Stimulated activated CD4-positive, alpha-beta T cell treated with anti-CD3 and anti-CD28 coated beads, Interleukin-12 subunit alpha, Interleukin-12 subunit beta, amount 100 ng/mL, for 48 hours (primary cell): ENCODE measurements at regions not wholly inside any gene's neighbourhood (a gene's known extent, or its start where the extent isn't known, plus 50 kb on each side); places are given as distances from the start of the nearest gene placed in this dataset.
"Not testable (repeated sequence)": the region's sequence is repeated elsewhere in the genome, so short reads cannot be mapped to it uniquely, and the experiment has no call there.

Experiments
- DNase-seq, 3 donors: peaks; one replicate each; pipeline ENCODE4 v3.0.0-alpha.2; 2020; ENCODE audit warnings: low read depth in 2 of 3, low spot score in 1 of 3

- not testable (repeated sequence) for DNase-seq
Observed at GRCh38 chr21:7828260-7828659, 2693.1 kb upstream of the TPTE start.

- not testable (repeated sequence) for DNase-seq
Observed at GRCh38 chr21:7829411-7829810, 2692.0 kb upstream of the TPTE start.

GRCh38 chr21:7837315-7837714 lies 2684.1 kb upstream of the TPTE start:
- DNase-seq = not testable (repeated sequence)

GRCh38 chr21:7853426-7853825 lies 2668.0 kb upstream of the TPTE start:
- DNase-seq = not testable (repeated sequence)

GRCh38 chr21:7853836-7854235 lies 2667.5 kb upstream of the TPTE start:
- DNase-seq = not testable (repeated sequence)
